ENCODE measurements at regions not wholly inside any gene's neighbourhood (a gene's known extent, or its start where the extent isn't known, plus 50 kb on each side); places are given as distances from the start of the nearest gene placed in this dataset.
A peak's percentile ranks its signal among the peaks of the same experiment; 100 is the strongest.

- H3K4me3 ChIP-seq (ENCODE audit: low read depth, low read length): no peak overlapping the region
- TF ChIP-seq MAX (IDR thresholded peaks at IDR 0.05; ENCODE audit: low read depth, low read length): no peak
- no peak for TF ChIP-seq POLR2A (IDR thresholded peaks at IDR 0.05; ENCODE audit: extremely low read depth, insufficient read length)
- TF ChIP-seq CTCF (IDR thresholded peaks at IDR 0.05; ENCODE audit: low read depth, low read length): no peak
- no peak for TF ChIP-seq MYC (IDR thresholded peaks at IDR 0.05; ENCODE audit: low read depth, low read length)
- no peak for DNase-seq (ENCODE audit: low read depth)
Measured at GRCh38 chr1:113185463-113186104, 112.6 kb downstream of the LRIG2 start.

- no peak overlapping the region for H3K4me3 ChIP-seq (ENCODE audit: low read depth, low read length)
- no peak for DNase-seq (ENCODE audit: low read depth)
- TF ChIP-seq POLR2A (IDR thresholded peaks at IDR 0.05; ENCODE audit: extremely low read depth, insufficient read length) (no peak), MYC (IDR thresholded peaks at IDR 0.05; ENCODE audit: low read depth, low read length) (no peak), CTCF (IDR thresholded peaks at IDR 0.05; ENCODE audit: low read depth, low read length) (no peak), MAX (IDR thresholded peaks at IDR 0.05; ENCODE audit: low read depth, low read length) (no peak)
Measured at GRCh38 chr1:113190078-113190477, 117.1 kb downstream of the LRIG2 start.

GRCh38 chr1:113190930-113191329 lies 117.9 kb downstream of the LRIG2 start:
- DNase-seq (ENCODE audit: low read depth): no peak
- H3K4me3 ChIP-seq (ENCODE audit: low read depth, low read length): no peak overlapping the region
- TF ChIP-seq MAX (IDR thresholded peaks at IDR 0.05; ENCODE audit: low read depth, low read length) (no peak), CTCF (IDR thresholded peaks at IDR 0.05; ENCODE audit: low read depth, low read length) (no peak), MYC (IDR thresholded peaks at IDR 0.05; ENCODE audit: low read depth, low read length) (no peak)

- H3K4me3 ChIP-seq (ENCODE audit: low read depth, low read length): no peak overlapping the region
- peak; percentile 52 for DNase-seq (ENCODE audit: low read depth)
- TF ChIP-seq MYC (IDR thresholded peaks at IDR 0.05; ENCODE audit: low read depth, low read length) (no peak), CTCF (IDR thresholded peaks at IDR 0.05; ENCODE audit: low read depth, low read length) (no peak), POLR2A (IDR thresholded peaks at IDR 0.05; ENCODE audit: extremely low read depth, insufficient read length) (no peak), MAX (IDR thresholded peaks at IDR 0.05; ENCODE audit: low read depth, low read length) (no peak)
Measured at GRCh38 chr1:113191579-113192076, 118.6 kb downstream of the LRIG2 start.

GRCh38 chr1:113192242-113192641 lies 119.2 kb downstream of the LRIG2 start:
- H3K4me3 ChIP-seq (ENCODE audit: low read depth, low read length): no peak overlapping the region
- DNase-seq (ENCODE audit: low read depth): peak; percentile 67
- TF ChIP-seq POLR2A (IDR thresholded peaks at IDR 0.05; ENCODE audit: extremely low read depth, insufficient read length) (no peak), MYC (IDR thresholded peaks at IDR 0.05; ENCODE audit: low read depth, low read length) (no peak), CTCF (IDR thresholded peaks at IDR 0.05; ENCODE audit: low read depth, low read length) (no peak), MAX (IDR thresholded peaks at IDR 0.05; ENCODE audit: low read depth, low read length) (no peak)

Measured in NB4 (cell line).